Neural cell (in vitro differentiated cells): ENCODE measurements at regions not wholly inside any gene's neighbourhood (a gene's known extent, or its start where the extent isn't known, plus 50 kb on each side); places are given as distances from the start of the nearest gene placed in this dataset.

ENCODE experiments used
- H2AFZ ChIP-seq: fragments of 200-600, 300-800 bp; sonication (generic), shearing (Covaris generic); 2 replicates; pipeline ENCODE4 v1.6.0; 2014; ENCODE audit warnings: low read depth, mild to moderate bottlenecking, antibody characterized with exemption, low read length, moderate library complexity
- H3F3A ChIP-seq: fragments of 200-600 bp; shearing (Covaris generic); 2 replicates; pipeline ENCODE4 v1.6.1; 2016; ENCODE audit warnings: mild to moderate bottlenecking, moderate library complexity, mixed read lengths, antibody characterized with exemption, low read length; ENCODE audit not compliant: insufficient read depth, poor library complexity, severe bottlenecking
- H3K27ac ChIP-seq: fragments of 200-600, 300-800 bp; sonication (generic), shearing (Covaris generic); 2 replicates; pipeline ENCODE4 v1.5.1; 2014; ENCODE audit warnings: mild to moderate bottlenecking, low read length, moderate library complexity
- H3K27me3 ChIP-seq: fragments of 300-800, 200-600 bp; sonication (generic), shearing (Covaris generic); 2 replicates; pipeline ENCODE4 v1.6.0; 2014; ENCODE audit warnings: mild to moderate bottlenecking, low read depth, low read length, moderate library complexity; ENCODE audit not compliant: insufficient read depth
- H3K36me3 ChIP-seq: fragments of 300-800, 200-600 bp; sonication (generic), shearing (Covaris generic); 2 replicates; pipeline ENCODE4 v1.5.1; 2014; ENCODE audit warnings: mild to moderate bottlenecking, antibody characterized with exemption, low read length, moderate library complexity; ENCODE audit not compliant: insufficient read depth
- H3K4me2 ChIP-seq: fragments of 300-800, 200-600 bp; sonication (generic), shearing (Covaris generic); 2 replicates; pipeline ENCODE4 v1.6.0; 2014; ENCODE audit warnings: mild to moderate bottlenecking, low read length
- H3K4me3 ChIP-seq: fragments of 300-800, 200-600 bp; sonication (generic), shearing (Covaris generic); 2 replicates; pipeline ENCODE4 v1.5.1; 2014; ENCODE audit warnings: mild to moderate bottlenecking, low read length, moderate library complexity
- H3K79me2 ChIP-seq: fragments of 200-600 bp; shearing (Covaris generic); replicated peaks from 2 replicates; pipeline ENCODE4 v1.6.0; 2014; ENCODE audit warnings: mild to moderate bottlenecking, low read length, moderate library complexity; ENCODE audit not compliant: insufficient read depth
- H3K9ac ChIP-seq: fragments of 300-800, 200-600 bp; sonication (generic), shearing (Covaris generic); 2 replicates; pipeline ENCODE4 v1.6.1; 2016; ENCODE audit warnings: mild to moderate bottlenecking, low read length, mixed read lengths
- H3K9me2 ChIP-seq: fragments of 200-600 bp; shearing (Covaris generic); 2 replicates; pipeline ENCODE4 v1.6.1; 2016; ENCODE audit warnings: mild to moderate bottlenecking, low read length, mixed read lengths; ENCODE audit not compliant: insufficient read depth
- H3K9me3 ChIP-seq: fragments of 200-600, 300-800 bp; sonication (generic), shearing (Covaris generic); 2 replicates; pipeline ENCODE4 v1.6.1; 2016; ENCODE audit warnings: mild to moderate bottlenecking, mixed run types, low read length, moderate library complexity, mixed read lengths
- H4K20me1 ChIP-seq: fragments of 200-600 bp; shearing (Covaris generic); 2 replicates; pipeline ENCODE4 v1.6.1; 2016; ENCODE audit warnings: mild to moderate bottlenecking, mixed run types; ENCODE audit not compliant: insufficient read depth
- CTCF ChIP-seq: fragments of 450-650 bp; IDR thresholded peaks from 2 replicates; pipeline ENCODE4 v1.5.1; 2014; ENCODE audit warnings: antibody characterized with exemption, mild to moderate bottlenecking, moderate library complexity; ENCODE audit not compliant: poor library complexity, severe bottlenecking
- EP300 ChIP-seq: fragments of 450-650 bp; conservative IDR thresholded peaks from 2 replicates; pipeline ENCODE4 v1.6.1; 2014; ENCODE audit warnings: antibody characterized with exemption, mild to moderate bottlenecking, moderate library complexity; ENCODE audit not compliant: poor library complexity, severe bottlenecking
- EZH2 ChIP-seq: fragments of 200-600, 300-800 bp; shearing (Covaris generic), sonication (generic); IDR thresholded peaks from 2 replicates; pipeline ENCODE4 v1.6.1; 2014; ENCODE audit warnings: antibody characterized with exemption, low read length, borderline replicate concordance, mild to moderate bottlenecking; ENCODE audit not compliant: insufficient read depth, poor library complexity, severe bottlenecking
- MXI1 ChIP-seq: fragments of 450-650 bp; conservative IDR thresholded peaks from 2 replicates; pipeline ENCODE4 v1.6.1; 2014; ENCODE audit warnings: antibody characterized with exemption, mild to moderate bottlenecking; ENCODE audit not compliant: poor library complexity, severe bottlenecking
- POLR2AphosphoS5 ChIP-seq: IDR thresholded peaks from 2 replicates; pipeline ENCODE4 v1.6.1; 2012
- RAD21 ChIP-seq: fragments of 450-650 bp; conservative IDR thresholded peaks from 2 replicates; pipeline ENCODE4 v1.6.1; 2014; ENCODE audit warnings: antibody characterized with exemption, mild to moderate bottlenecking, moderate library complexity
- REST ChIP-seq: IDR thresholded peaks from 2 replicates; pipeline ENCODE4 v1.6.1; 2012; ENCODE audit warnings: borderline replicate concordance
- SMC3 ChIP-seq: fragments of 450-650 bp; conservative IDR thresholded peaks from 2 replicates; pipeline ENCODE4 v1.6.1; 2014; ENCODE audit warnings: antibody characterized with exemption, mild to moderate bottlenecking, moderate library complexity; ENCODE audit not compliant: poor library complexity
- TAF1 ChIP-seq: IDR thresholded peaks from 2 replicates; pipeline ENCODE4 v1.6.1; 2012; ENCODE audit warnings: low read depth

- Histone ChIP-seq H3K9ac (no peak overlapping the region), H3K4me3 (no peak overlapping the region), H3K9me2 (no peaks in the 10 kb centered on the region), H2AFZ (no peak overlapping the region), H3K79me2 (no peaks in the 10 kb centered on the region), H3K4me2 (no peak overlapping the region), H3K27me3 (no peaks in the 10 kb centered on the region), H3K27ac (no peak overlapping the region), H3F3A (no peaks in the 10 kb centered on the region), H3K9me3 (no peaks in the 10 kb centered on the region), H3K36me3 (no peaks in the 10 kb centered on the region), H4K20me1 (no peaks in the 10 kb centered on the region)
- TF ChIP-seq TAF1 (no peak), EZH2 (no peak), SMC3 (no peak), REST (no peak), RAD21 (no peak), POLR2AphosphoS5 (no peak), EP300 (no peak), CTCF (no peak), MXI1 (no peak)
Measured at GRCh38 chr13:109933476-109933875, 147.1 kb upstream of the IRS2 start.

- H3K79me2 ChIP-seq, result no peaks in the 10 kb centered on the region
- H2AFZ ChIP-seq, result no peak overlapping the region
- no peaks in the 10 kb centered on the region for H3K9me2 ChIP-seq
- TF ChIP-seq REST (no peak), TAF1 (no peak), EP300 (no peak), CTCF (no peak), POLR2AphosphoS5 (no peak), RAD21 (no peak), SMC3 (no peak), MXI1 (no peak), EZH2 (no peak)
- H3K27ac ChIP-seq, result no peak overlapping the region
- no peaks in the 10 kb centered on the region for H3K27me3 ChIP-seq
- H3K9me3 ChIP-seq, result no peaks in the 10 kb centered on the region
- H4K20me1 ChIP-seq, result no peaks in the 10 kb centered on the region
- H3K4me2 ChIP-seq, result no peak overlapping the region
- H3K9ac ChIP-seq, result no peak overlapping the region
- H3K4me3 ChIP-seq, result no peak overlapping the region
- no peaks in the 10 kb centered on the region for H3K36me3 ChIP-seq
- H3F3A ChIP-seq, result no peaks in the 10 kb centered on the region
Measured at GRCh38 chr13:109924376-109924775, 138.0 kb upstream of the IRS2 start.
